ENCODE measurements at regions not wholly inside any gene's neighbourhood (a gene's known extent, or its start where the extent isn't known, plus 50 kb on each side); places are given as distances from the start of the nearest gene placed in this dataset.

- TF ChIP-seq CTCF (conservative IDR thresholded peaks at IDR 0.05; ENCODE audit: low read depth, low read length) (no peak), SMC3 (IDR thresholded peaks at IDR 0.05; ENCODE audit: low read depth, low read length) (no peak), POLR2A (IDR thresholded peaks at IDR 0.05; ENCODE audit: low read depth, low read length) (no peak), BHLHE40 (IDR thresholded peaks at IDR 0.05; ENCODE audit: low read depth, low read length) (no peak), RAD21 (IDR thresholded peaks at IDR 0.05; ENCODE audit: low read length) (no peak), CEBPB (IDR thresholded peaks at IDR 0.05; ENCODE audit: low read depth, low read length) (no peak), ELK1 (IDR thresholded peaks at IDR 0.05; ENCODE audit: borderline replicate concordance, low read depth, low read length) (no peak), USF2 (IDR thresholded peaks at IDR 0.05; ENCODE audit: low read depth, low read length) (no peak), RFX5 (IDR thresholded peaks at IDR 0.05; ENCODE audit: low read depth, low read length) (no peak)
These were observed 201.2 kb downstream of the NXNL2 start for GRCh38 chr9:88736136-88736637.

Data from IMR-90 (cell line).